ENCODE measurements at regions not wholly inside any gene's neighbourhood (a gene's known extent, or its start where the extent isn't known, plus 50 kb on each side); places are given as distances from the start of the nearest gene placed in this dataset.

- TF ChIP-seq PATZ1 (CRISPR knock-in tag; IDR thresholded peaks at IDR 0.05; ENCODE audit: borderline replicate concordance) (no peak), OSR1 (CRISPR knock-in tag; IDR thresholded peaks at IDR 0.05) (no peak), ZC3H10 (CRISPR knock-in tag; IDR thresholded peaks at IDR 0.05) (no peak), SNAI2 (CRISPR knock-in tag; IDR thresholded peaks at IDR 0.05) (no peak), ZNF70 (CRISPR knock-in tag; IDR thresholded peaks at IDR 0.05) (no peak), RARB (CRISPR knock-in tag; IDR thresholded peaks at IDR 0.05) (no peak), PPARA (CRISPR knock-in tag; IDR thresholded peaks at IDR 0.05; ENCODE audit: borderline replicate concordance) (no peak), CSDC2 (CRISPR knock-in tag; IDR thresholded peaks at IDR 0.05) (no peak)
Observed at GRCh38 chr11:122393209-122393860, 262.2 kb upstream of the UBASH3B start (continued).

GRCh38 chr11:122392508-122392907 is 263.0 kb upstream of the UBASH3B start:
- ATAC-seq = no peak
- TF ChIP-seq ISL1 (CRISPR knock-in tag; IDR thresholded peaks at IDR 0.05) (no peak), ESRRG (CRISPR knock-in tag; IDR thresholded peaks at IDR 0.05) (no peak)

GRCh38 chr11:122391049-122391448 is 264.5 kb upstream of the UBASH3B start:
- no peak for ATAC-seq
- TF ChIP-seq ZNF70 (CRISPR knock-in tag; IDR thresholded peaks at IDR 0.05) = no peak
- no peak for TF ChIP-seq PPARA (CRISPR knock-in tag; IDR thresholded peaks at IDR 0.05; ENCODE audit: borderline replicate concordance)

- no peak for ATAC-seq
- TF ChIP-seq ZNF565 (CRISPR knock-in tag; conservative IDR thresholded peaks at IDR 0.05; ENCODE audit: low read depth) (no peak), POU6F1 (CRISPR knock-in tag; IDR thresholded peaks at IDR 0.05; ENCODE audit: borderline replicate concordance, low read depth) (no peak), PATZ1 (CRISPR knock-in tag; IDR thresholded peaks at IDR 0.05; ENCODE audit: borderline replicate concordance) (no peak), BACH2 (CRISPR knock-in tag; IDR thresholded peaks at IDR 0.05; ENCODE audit: borderline replicate concordance) (no peak), ZNF8 (CRISPR knock-in tag; IDR thresholded peaks at IDR 0.05) (no peak), ARNTL (CRISPR knock-in tag; IDR thresholded peaks at IDR 0.05; ENCODE audit: borderline replicate concordance, low read depth) (no peak), RARB (CRISPR knock-in tag; IDR thresholded peaks at IDR 0.05) (no peak), ZC3H10 (CRISPR knock-in tag; IDR thresholded peaks at IDR 0.05) (no peak), OSR1 (CRISPR knock-in tag; IDR thresholded peaks at IDR 0.05) (no peak), TOX (CRISPR knock-in tag; IDR thresholded peaks at IDR 0.05; ENCODE audit: borderline replicate concordance) (no peak), CSRNP3 (CRISPR knock-in tag; IDR thresholded peaks at IDR 0.05) (no peak), ESRRG (CRISPR knock-in tag; IDR thresholded peaks at IDR 0.05) (no peak), ZNF70 (CRISPR knock-in tag; IDR thresholded peaks at IDR 0.05) (no peak), ZFP30 (CRISPR knock-in tag; IDR thresholded peaks at IDR 0.05) (no peak), TCF4 (CRISPR knock-in tag; IDR thresholded peaks at IDR 0.05; ENCODE audit: borderline replicate concordance) (no peak), CREB5 (CRISPR knock-in tag; IDR thresholded peaks at IDR 0.05; ENCODE audit: low read depth) (no peak), ZFP3 (CRISPR knock-in tag; IDR thresholded peaks at IDR 0.05) (no peak), ISL1 (CRISPR knock-in tag; IDR thresholded peaks at IDR 0.05) (no peak)
Observed at GRCh38 chr11:122383186-122383585, 267.2 kb upstream of the BLID start.

Measured in SK-N-SH treated with all-trans-retinoic acid at 6 μM for 48 hours (cell line).